H9 (cell line): ENCODE measurements at regions not wholly inside any gene's neighbourhood (a gene's known extent, or its start where the extent isn't known, plus 50 kb on each side); places are given as distances from the start of the nearest gene placed in this dataset.

Experiments used
- DNase-seq: peaks from one replicate; pipeline ENCODE4 v3.0.0-alpha.2; 2017
- H2AFZ ChIP-seq: one replicate; pipeline ENCODE4 v1.6.1; 2013; ENCODE audit warnings: mild to moderate bottlenecking, low read length, control low read depth, moderate library complexity
- H2AK5ac ChIP-seq: 2 replicates; pipeline ENCODE4 v1.6.1; 2013; ENCODE audit warnings: low read length, control low read depth, mixed read lengths; ENCODE audit not compliant: insufficient read length
- H2BK120ac ChIP-seq: one replicate; pipeline ENCODE4 v1.6.1; 2013; ENCODE audit warnings: low read depth, mild to moderate bottlenecking, low read length, control low read depth, inconsistent platforms; ENCODE audit not compliant: poor library complexity, severe bottlenecking
- H2BK12ac ChIP-seq: 2 replicates; pipeline ENCODE4 v1.6.1; 2013; ENCODE audit warnings: low read length, control low read depth, mixed read lengths, low read depth; ENCODE audit not compliant: insufficient read length
- H2BK15ac ChIP-seq: 2 replicates; pipeline ENCODE4 v1.6.1; 2013; ENCODE audit warnings: low read depth, low read length, control low read depth
- H2BK20ac ChIP-seq: one replicate; pipeline ENCODE4 v1.6.1; 2013; ENCODE audit warnings: low read depth, mild to moderate bottlenecking, low read length, control low read depth, inconsistent platforms; ENCODE audit not compliant: poor library complexity, severe bottlenecking
- H2BK5ac ChIP-seq: 2 replicates; pipeline ENCODE4 v1.6.1; 2013; ENCODE audit warnings: low read length, control low read depth, mixed read lengths; ENCODE audit not compliant: insufficient read length
- H3K14ac ChIP-seq: 2 replicates; pipeline ENCODE4 v1.6.1; 2013; ENCODE audit warnings: low read length, control low read depth; ENCODE audit not compliant: insufficient read depth
- H3K18ac ChIP-seq: 2 replicates; pipeline ENCODE4 v1.6.1; 2013; ENCODE audit warnings: low read depth, mild to moderate bottlenecking, mixed read lengths, low read length, control low read depth; ENCODE audit not compliant: insufficient read length
- H3K23ac ChIP-seq: 2 replicates; pipeline ENCODE4 v1.6.1; 2013; ENCODE audit warnings: low read length, control low read depth, mixed read lengths, low read depth; ENCODE audit not compliant: insufficient read length
- H3K23me2 ChIP-seq: 2 replicates; pipeline ENCODE4 v1.6.1; 2013; ENCODE audit warnings: low read depth, mild to moderate bottlenecking, mixed read lengths, low read length, control low read depth; ENCODE audit not compliant: insufficient read length, poor library complexity, severe bottlenecking
- H3K27ac ChIP-seq: 2 replicates; pipeline ENCODE4 v1.5.1; 2013; ENCODE audit warnings: low read length, control low read depth, mixed read lengths, low read depth; ENCODE audit not compliant: insufficient read length
- H3K27me3 ChIP-seq: 2 replicates; pipeline ENCODE4 v1.6.1; 2013; ENCODE audit warnings: low read length, control low read depth, inconsistent platforms; ENCODE audit not compliant: insufficient read depth
- H3K4ac ChIP-seq: 2 replicates; pipeline ENCODE4 v1.6.1; 2013; ENCODE audit warnings: low read depth, mild to moderate bottlenecking, control low read depth, inconsistent platforms, low read length, moderate library complexity
- H3K4me1 ChIP-seq: 2 replicates; pipeline ENCODE4 v1.6.1; 2013; ENCODE audit warnings: low read length, control low read depth, inconsistent platforms; ENCODE audit not compliant: insufficient read depth
- H3K4me2 ChIP-seq: 2 replicates; pipeline ENCODE4 v1.6.1; 2013; ENCODE audit warnings: low read length, control low read depth, mixed read lengths; ENCODE audit not compliant: insufficient read length, insufficient read depth
- H3K56ac ChIP-seq: 2 replicates; pipeline ENCODE4 v1.6.1; 2013; ENCODE audit warnings: low read depth, mild to moderate bottlenecking, mixed read lengths, low read length, control low read depth; ENCODE audit not compliant: insufficient read length
- H3K79me1 ChIP-seq: 2 replicates; pipeline ENCODE4 v1.6.1; 2013; ENCODE audit warnings: low read depth, mild to moderate bottlenecking, moderate library complexity, low read length, control low read depth, inconsistent platforms; ENCODE audit not compliant: insufficient read depth, poor library complexity, severe bottlenecking
- H3K79me2 ChIP-seq: 2 replicates; pipeline ENCODE4 v1.6.1; 2013; ENCODE audit warnings: low read length, control low read depth, inconsistent platforms; ENCODE audit not compliant: insufficient read depth
- H3K9ac ChIP-seq: 2 replicates; pipeline ENCODE4 v1.6.1; 2013; ENCODE audit warnings: low read length, control low read depth, mixed read lengths; ENCODE audit not compliant: insufficient read length; ENCODE audit errors: extremely low read depth
- H3K9me3 ChIP-seq: one replicate; pipeline ENCODE4 v1.6.1; 2013; ENCODE audit warnings: low read depth, low read length, inconsistent platforms; ENCODE audit not compliant: control insufficient read depth
- H3T11ph ChIP-seq: one replicate; pipeline ENCODE4 v1.6.1; 2013; ENCODE audit warnings: mild to moderate bottlenecking, low read length, control low read depth, inconsistent platforms
- H4K20me1 ChIP-seq: one replicate; pipeline ENCODE4 v1.6.1; 2013; ENCODE audit not compliant: control insufficient read depth, insufficient read length, insufficient read depth
- H4K5ac ChIP-seq: 2 replicates; pipeline ENCODE4 v1.6.1; 2013; ENCODE audit warnings: low read depth, mild to moderate bottlenecking, mixed read lengths, low read length, control low read depth; ENCODE audit not compliant: insufficient read length
- H4K8ac ChIP-seq: replicated peaks from 2 replicates; pipeline ENCODE4 v1.6.1; 2013; ENCODE audit warnings: low read length, control low read depth, mixed read lengths, low read depth; ENCODE audit not compliant: insufficient read length
- H4K91ac ChIP-seq: 2 replicates; pipeline ENCODE4 v1.6.1; 2013; ENCODE audit warnings: low read depth, mild to moderate bottlenecking, moderate library complexity, mixed read lengths, low read length, control low read depth; ENCODE audit not compliant: insufficient read length
- H3K27ac Mint-ChIP-seq, 3 experiments: 2 replicates in 2 of 3; 3 replicates in 1 of 3; pipeline ENCODE4 v1.8.0; 2020 to 2021; ENCODE audit warnings: mixed read lengths in 3 of 3, mild to moderate bottlenecking in 1 of 3, moderate library complexity in 1 of 3
- H3K27me3 Mint-ChIP-seq: 2 replicates; pipeline ENCODE4 v1.8.0; 2021; ENCODE audit warnings: low read depth, mild to moderate bottlenecking, moderate library complexity, mixed read lengths
- H3K36me3 Mint-ChIP-seq, 3 experiments: 2 replicates in 2 of 3; 3 replicates in 1 of 3; pipeline ENCODE4 v1.8.0; 2020 to 2021; ENCODE audit warnings: low read depth in 3 of 3, mixed read lengths in 3 of 3; ENCODE audit not compliant: insufficient read depth in 1 of 3
- H3K4me1 Mint-ChIP-seq, 2 experiments: 2 replicates each; pipeline ENCODE4 v1.8.0; 2020; ENCODE audit warnings: mixed read lengths in 2 of 2
- H3K4me3 Mint-ChIP-seq, 2 experiments: 2 replicates in 1 of 2; 3 replicates in 1 of 2; pipeline ENCODE4 v1.8.0; 2020 to 2021; ENCODE audit warnings: mild to moderate bottlenecking in 2 of 2, mixed read lengths in 2 of 2, moderate library complexity in 1 of 2
- H3K9me3 Mint-ChIP-seq, 2 experiments: 2 replicates in 1 of 2; 3 replicates in 1 of 2; pipeline ENCODE4 v1.8.0; 2020; ENCODE audit warnings: mild to moderate bottlenecking in 2 of 2, mixed read lengths in 2 of 2, moderate library complexity in 1 of 2
- CTCF ChIP-seq: fragments of 200-600 bp; sonication (generic); conservative IDR thresholded peaks from 3 replicates; pipeline ENCODE4 v1.8.0; 2021; ENCODE audit warnings: antibody characterized with exemption, mild to moderate bottlenecking
- WGBS: extraction: QIAGEN DNeasy Blood & Tissue Kit; methylation state at CpG from one replicate; pipeline ENCODE4 v1.1.7; 2013; ENCODE audit warnings: missing lambda C conversion rate, low lambda C conversion rate, mixed read lengths; ENCODE audit not compliant: insufficient read length; ENCODE audit errors: extremely low coverage; 5-methylcytosine and 5-hydroxymethylcytosine counted together

- Histone ChIP-seq H2BK12ac (no peak overlapping the region), H4K8ac (no peak overlapping the region), H3K18ac (no peak overlapping the region), H2BK120ac (no peak overlapping the region), H3K4me2 (no peak overlapping the region), H3K27me3 (no peaks in the 10 kb centered on the region; the same call in 1 of the 2 replicates), H2AK5ac (no peak overlapping the region), H4K5ac (no peak overlapping the region), H3K14ac (no peak overlapping the region), H3K9me3 (no peaks in the 10 kb centered on the region), H3K79me1 (no peaks in the 10 kb centered on the region), H4K20me1 (no peaks in the 10 kb centered on the region), H3T11ph (no peak overlapping the region), H4K91ac (no peak overlapping the region), H3K9ac (no peak overlapping the region), H3K27ac (no peak overlapping the region), H3K4ac (no peak overlapping the region), H3K4me1 (no peaks in the 10 kb centered on the region), H2AFZ (no peak overlapping the region), H2BK20ac (no peak overlapping the region), H2BK5ac (no peak overlapping the region), H3K23ac (no peak overlapping the region), H2BK15ac (no peak overlapping the region), H3K79me2 (no peaks in the 10 kb centered on the region), H3K23me2 (no peaks in the 10 kb centered on the region), H3K56ac (no peak overlapping the region)
- Mint-ChIP-seq H3K27ac (no peak overlapping the region), H3K36me3 (peaks cover 0 to 29% (median 10%) of the 10 kb centered on the region in 3 experiments; a peak in 4 of 7 replicates), H3K27me3 (no peaks in the 10 kb centered on the region), H3K9me3 (peaks cover 17 to 24% of the 10 kb centered on the region in 2 experiments), H3K4me1 (peaks cover 8 to 13% of the 10 kb centered on the region in 2 experiments), H3K4me3 (no peak overlapping the region)
- TF ChIP-seq CTCF = no peak
- WGBS = no CpG with 5 or more reads among the region's 3 CpGs
- DNase-seq = no peak
Observed at GRCh38 chr14:84410344-84410743, 1119.6 kb upstream of the FLRT2 start.
